ENCODE measurements at regions not wholly inside any gene's neighbourhood (a gene's known extent, or its start where the extent isn't known, plus 50 kb on each side); places are given as distances from the start of the nearest gene placed in this dataset.

DNA sequence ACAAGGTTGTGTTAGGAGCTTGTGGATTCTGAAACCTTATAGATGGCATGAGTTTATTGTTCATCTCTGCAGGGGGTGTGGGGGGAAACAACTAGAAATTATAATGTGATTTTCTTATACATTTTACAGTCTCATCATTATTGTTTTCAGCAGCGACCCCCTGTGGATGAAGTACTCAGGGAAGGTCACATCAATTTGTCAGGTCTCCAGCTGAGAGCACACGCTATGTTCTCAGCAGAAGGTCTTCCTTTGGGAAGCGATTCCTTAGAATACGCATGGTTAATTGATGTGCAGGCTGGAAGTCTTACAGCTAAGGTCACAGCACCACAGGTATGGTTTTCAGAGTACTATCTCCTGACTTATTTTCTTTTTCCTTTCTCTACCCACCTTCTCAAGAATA lies 72.2 kb downstream of the BLTP1 start:
- intact Hi-C loops (cut with micrococcal nuclease), result no loop called here
- H3K4me1 Mint-ChIP-seq, result no peaks in the 10 kb centered on the region
- no CpG with 5 or more reads among the region's 4 CpGs for WGBS (ENCODE audit: insufficient coverage)
- Histone ChIP-seq H3K4me3 (replicated peaks in 1 of 3; ENCODE audit: low read depth in 2 of 3, low read length in 3 of 3) (no peak overlapping the region), H3K36me3 (replicated peaks in 1 of 2; ENCODE audit: control insufficient read depth in 1 of 2, insufficient read depth in 2 of 2, low read length in 2 of 2) (peaks cover 58 to 93% of the 10 kb centered on the region in 2 donors), H3K4me2 (replicated peaks; ENCODE audit: extremely low read depth, low read length, poor library complexity, severe bottlenecking) (no peak overlapping the region), H2AFZ (ENCODE audit: insufficient read depth, low read depth, low read length, poor library complexity, severe bottlenecking) (no peak overlapping the region), H3K9me3 (replicated peaks in 1 of 2; ENCODE audit: control insufficient read depth in 1 of 2, insufficient read depth in 1 of 2, low read length in 2 of 2) (no peaks in the 10 kb centered on the region), H3K79me2 (ENCODE audit: insufficient read depth, low read length) (no peaks in the 10 kb centered on the region), H4K20me1 (ENCODE audit: insufficient read depth, low read length) (no peaks in the 10 kb centered on the region), H3K9ac (ENCODE audit: insufficient read depth, low read length, poor library complexity, severe bottlenecking) (no peak overlapping the region), H3K27ac (ENCODE audit: low read depth in 1 of 2, low read length in 2 of 2) (no peak overlapping the region), H3K4me1 (ENCODE audit: control insufficient read depth in 1 of 2, insufficient read depth in 2 of 2, low read length in 2 of 2) (no peaks in the 10 kb centered on the region), H3K27me3 (ENCODE audit: control insufficient read depth in 2 of 2, insufficient read depth in 2 of 2, low read length in 2 of 2) (no peaks in the 10 kb centered on the region)
- no peaks in the 10 kb centered on the region for H3K27me3 Mint-ChIP-seq (ENCODE audit: low read depth in 3 of 3)
- no peak overlapping the region for H3K27ac Mint-ChIP-seq
- no peaks in the 10 kb centered on the region for H3K9me3 Mint-ChIP-seq
- no peak overlapping the region for H3K4me3 Mint-ChIP-seq
- TF ChIP-seq, protein P1, sequence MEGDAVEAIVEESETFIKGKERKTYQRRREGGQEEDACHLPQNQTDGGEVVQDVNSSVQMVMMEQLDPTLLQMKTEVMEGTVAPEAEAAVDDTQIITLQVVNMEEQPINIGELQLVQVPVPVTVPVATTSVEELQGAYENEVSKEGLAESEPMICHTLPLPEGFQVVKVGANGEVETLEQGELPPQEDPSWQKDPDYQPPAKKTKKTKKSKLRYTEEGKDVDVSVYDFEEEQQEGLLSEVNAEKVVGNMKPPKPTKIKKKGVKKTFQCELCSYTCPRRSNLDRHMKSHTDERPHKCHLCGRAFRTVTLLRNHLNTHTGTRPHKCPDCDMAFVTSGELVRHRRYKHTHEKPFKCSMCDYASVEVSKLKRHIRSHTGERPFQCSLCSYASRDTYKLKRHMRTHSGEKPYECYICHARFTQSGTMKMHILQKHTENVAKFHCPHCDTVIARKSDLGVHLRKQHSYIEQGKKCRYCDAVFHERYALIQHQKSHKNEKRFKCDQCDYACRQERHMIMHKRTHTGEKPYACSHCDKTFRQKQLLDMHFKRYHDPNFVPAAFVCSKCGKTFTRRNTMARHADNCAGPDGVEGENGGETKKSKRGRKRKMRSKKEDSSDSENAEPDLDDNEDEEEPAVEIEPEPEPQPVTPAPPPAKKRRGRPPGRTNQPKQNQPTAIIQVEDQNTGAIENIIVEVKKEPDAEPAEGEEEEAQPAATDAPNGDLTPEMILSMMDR (IDR thresholded peaks at IDR 0.05), result no peak
- DNase-seq, result no peak
- peaks cover 49 to 58% of the 10 kb centered on the region in 2 donors for H3K36me3 Mint-ChIP-seq

DNA sequence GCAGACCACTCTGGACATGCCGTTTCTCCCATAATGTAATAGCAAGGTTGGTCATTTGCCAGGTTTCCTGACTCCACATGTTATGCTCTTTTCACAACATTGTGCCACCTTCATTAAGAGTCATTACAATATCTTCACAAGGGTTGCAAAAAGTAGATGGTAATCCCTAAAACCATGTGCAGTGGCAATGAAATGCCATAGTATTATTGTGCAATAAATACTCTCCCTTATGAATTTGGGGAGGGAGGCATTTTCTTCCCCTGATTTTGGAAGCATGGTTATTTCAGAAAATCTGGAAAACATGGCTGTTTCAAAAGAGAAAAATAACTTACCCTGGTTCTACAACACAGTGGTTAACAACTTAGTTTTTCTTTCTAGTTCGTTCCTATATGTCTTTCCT lies 75.1 kb downstream of the BLTP1 start:
- no peaks in the 10 kb centered on the region for H3K9me3 Mint-ChIP-seq
- 100% methylated on average over 1 of the region's 2 CpGs for WGBS (ENCODE audit: insufficient coverage)
- Histone ChIP-seq H3K36me3 (replicated peaks in 1 of 2; ENCODE audit: control insufficient read depth in 1 of 2, insufficient read depth in 2 of 2, low read length in 2 of 2) (peaks cover 55 to 92% of the 10 kb centered on the region in 2 donors), H3K9me3 (replicated peaks in 1 of 2; ENCODE audit: control insufficient read depth in 1 of 2, insufficient read depth in 1 of 2, low read length in 2 of 2) (no peaks in the 10 kb centered on the region), H3K4me2 (replicated peaks; ENCODE audit: extremely low read depth, low read length, poor library complexity, severe bottlenecking) (no peak overlapping the region), H4K20me1 (ENCODE audit: insufficient read depth, low read length) (no peaks in the 10 kb centered on the region), H3K27ac (ENCODE audit: low read depth in 1 of 2, low read length in 2 of 2) (no peak overlapping the region), H3K27me3 (ENCODE audit: control insufficient read depth in 2 of 2, insufficient read depth in 2 of 2, low read length in 2 of 2) (no peaks in the 10 kb centered on the region), H3K79me2 (ENCODE audit: insufficient read depth, low read length) (no peaks in the 10 kb centered on the region), H3K9ac (ENCODE audit: insufficient read depth, low read length, poor library complexity, severe bottlenecking) (no peak overlapping the region), H2AFZ (ENCODE audit: insufficient read depth, low read depth, low read length, poor library complexity, severe bottlenecking) (no peak overlapping the region), H3K4me3 (replicated peaks in 1 of 3; ENCODE audit: low read depth in 2 of 3, low read length in 3 of 3) (no peak overlapping the region), H3K4me1 (ENCODE audit: control insufficient read depth in 1 of 2, insufficient read depth in 2 of 2, low read length in 2 of 2) (no peaks in the 10 kb centered on the region)
- no peak overlapping the region for H3K4me3 Mint-ChIP-seq
- H3K36me3 Mint-ChIP-seq, result peaks cover 58 to 64% of the 10 kb centered on the region in 2 donors
- H3K27me3 Mint-ChIP-seq (ENCODE audit: low read depth in 3 of 3), result no peaks in the 10 kb centered on the region
- intact Hi-C loops (cut with micrococcal nuclease), result no loop called here
- H3K4me1 Mint-ChIP-seq, result no peaks in the 10 kb centered on the region
- TF ChIP-seq, protein P1 (IDR thresholded peaks at IDR 0.05), result no peak
- no peak overlapping the region for H3K27ac Mint-ChIP-seq
- no peak for DNase-seq

All from CD14-positive monocyte (primary cell).